ENCODE measurements at regions not wholly inside any gene's neighbourhood (a gene's known extent, or its start where the extent isn't known, plus 50 kb on each side); places are given as distances from the start of the nearest gene placed in this dataset.

- intact Hi-C loops (cut with DNase I): no loop called here
- no peak overlapping the region for H3K27ac ChIP-seq
- ATAC-seq: no peak
These were observed 78.6 kb upstream of the GLI3 start for GRCh38 chr7:42315631-42316030.

GRCh38 chr7:42315103-42315502 lies 78.1 kb upstream of the GLI3 start:
- ATAC-seq (no peak), DNase-seq (no peak)
- 47% methylated on average over 3 of the region's 3 CpGs for WGBS, 2 donors
- Histone ChIP-seq H3K4me3 (no peak overlapping the region), H3K27me3 (peaks cover 0 to 4% of the 10 kb centered on the region in 2 donors), H3K27ac (no peak overlapping the region), H3K36me3 (replicated peaks in 1 of 2; ENCODE audit: insufficient read depth in 1 of 2, low read depth in 2 of 2) (no peaks in the 10 kb centered on the region), H3K4me1 (no peaks in the 10 kb centered on the region), H3K9me3 (no peaks in the 10 kb centered on the region)
- intact Hi-C loops (cut with DNase I): no loop called here
- TF ChIP-seq, protein P1, sequence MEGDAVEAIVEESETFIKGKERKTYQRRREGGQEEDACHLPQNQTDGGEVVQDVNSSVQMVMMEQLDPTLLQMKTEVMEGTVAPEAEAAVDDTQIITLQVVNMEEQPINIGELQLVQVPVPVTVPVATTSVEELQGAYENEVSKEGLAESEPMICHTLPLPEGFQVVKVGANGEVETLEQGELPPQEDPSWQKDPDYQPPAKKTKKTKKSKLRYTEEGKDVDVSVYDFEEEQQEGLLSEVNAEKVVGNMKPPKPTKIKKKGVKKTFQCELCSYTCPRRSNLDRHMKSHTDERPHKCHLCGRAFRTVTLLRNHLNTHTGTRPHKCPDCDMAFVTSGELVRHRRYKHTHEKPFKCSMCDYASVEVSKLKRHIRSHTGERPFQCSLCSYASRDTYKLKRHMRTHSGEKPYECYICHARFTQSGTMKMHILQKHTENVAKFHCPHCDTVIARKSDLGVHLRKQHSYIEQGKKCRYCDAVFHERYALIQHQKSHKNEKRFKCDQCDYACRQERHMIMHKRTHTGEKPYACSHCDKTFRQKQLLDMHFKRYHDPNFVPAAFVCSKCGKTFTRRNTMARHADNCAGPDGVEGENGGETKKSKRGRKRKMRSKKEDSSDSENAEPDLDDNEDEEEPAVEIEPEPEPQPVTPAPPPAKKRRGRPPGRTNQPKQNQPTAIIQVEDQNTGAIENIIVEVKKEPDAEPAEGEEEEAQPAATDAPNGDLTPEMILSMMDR (IDR thresholded peaks at IDR 0.05): no peak
- TF ChIP-seq POLR2A (IDR thresholded peaks at IDR 0.05): no peak

More at GRCh38 chr7:42315631-42316030, 78.6 kb upstream of the GLI3 start:
- Histone ChIP-seq H3K4me1 (no peaks in the 10 kb centered on the region), H3K36me3 (replicated peaks in 1 of 2; ENCODE audit: insufficient read depth in 1 of 2, low read depth in 2 of 2) (no peaks in the 10 kb centered on the region), H3K9me3 (no peaks in the 10 kb centered on the region), H3K4me3 (no peak overlapping the region), H3K27me3 (peaks cover 0 to 4% of the 10 kb centered on the region in 2 donors)
- DNase-seq: no peak
- TF ChIP-seq, protein P1 (IDR thresholded peaks at IDR 0.05): no peak
- TF ChIP-seq POLR2A (IDR thresholded peaks at IDR 0.05): no peak

- no peak overlapping the region for H3K4me3 ChIP-seq
- WGBS, 2 donors: 50 to 60% methylated on average over 1 of the region's 1 CpG
- H3K27me3 ChIP-seq: peaks cover 0 to 4% of the 10 kb centered on the region in 2 donors
- TF ChIP-seq, protein P1 (IDR thresholded peaks at IDR 0.05): no peak
- no peak for TF ChIP-seq POLR2A (IDR thresholded peaks at IDR 0.05)
- intact Hi-C loops (cut with DNase I): no loop called here
- no peak overlapping the region for H3K27ac ChIP-seq
- DNase-seq (no peak), ATAC-seq (no peak)
- no peaks in the 10 kb centered on the region for H3K4me1 ChIP-seq
- H3K9me3 ChIP-seq: no peaks in the 10 kb centered on the region
- H3K36me3 ChIP-seq (replicated peaks in 1 of 2; ENCODE audit: insufficient read depth in 1 of 2, low read depth in 2 of 2): no peaks in the 10 kb centered on the region
These were observed 77.7 kb upstream of the GLI3 start for GRCh38 chr7:42314696-42315095.

GRCh38 chr7:42311195-42311594 lies 74.2 kb upstream of the GLI3 start:
- no peaks in the 10 kb centered on the region for H3K36me3 ChIP-seq (replicated peaks in 1 of 2; ENCODE audit: insufficient read depth in 1 of 2, low read depth in 2 of 2)
- DNase-seq (no peak), ATAC-seq (no peak)
- H3K4me3 ChIP-seq: no peak overlapping the region
- H3K9me3 ChIP-seq: no peaks in the 10 kb centered on the region
- peaks cover 0 to 4% of the 10 kb centered on the region in 2 donors for H3K27me3 ChIP-seq
- no peaks in the 10 kb centered on the region for H3K4me1 ChIP-seq
- H3K27ac ChIP-seq: no peak overlapping the region
- TF ChIP-seq, protein P1 (IDR thresholded peaks at IDR 0.05): no peak
- TF ChIP-seq POLR2A (IDR thresholded peaks at IDR 0.05): no peak
- intact Hi-C loops (cut with DNase I): no loop called here

DNA sequence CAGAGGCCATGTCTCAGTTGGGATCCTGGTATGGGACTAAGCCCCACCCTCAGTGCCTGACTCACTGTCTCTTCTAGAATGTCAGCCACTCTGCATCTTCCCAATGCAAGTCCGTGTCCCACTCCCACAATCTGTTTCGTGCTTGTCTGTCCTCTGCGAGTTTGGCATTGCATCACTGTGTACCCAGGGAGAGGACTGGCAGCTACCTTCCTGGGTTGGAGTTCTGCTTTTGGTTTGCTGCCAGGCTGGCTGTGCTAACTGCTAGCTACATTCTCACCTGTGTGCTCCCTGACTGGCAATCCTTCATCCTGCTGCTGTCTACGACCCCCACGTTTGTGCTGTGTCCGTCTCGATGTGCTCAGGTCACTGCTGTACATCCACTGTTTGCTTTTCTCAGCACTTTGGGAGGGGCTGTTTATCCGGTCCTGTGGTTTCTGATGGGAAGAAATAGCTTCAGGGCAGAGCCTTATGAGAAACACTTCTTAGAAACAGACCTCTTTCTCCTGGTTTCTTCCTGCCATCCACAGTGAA lies 56.0 kb upstream of the GLI3 start:
- Histone ChIP-seq H3K4me1 (no peaks in the 10 kb centered on the region), H3K36me3 (replicated peaks in 1 of 2; ENCODE audit: insufficient read depth in 1 of 2, low read depth in 2 of 2) (no peaks in the 10 kb centered on the region), H3K27ac (no peak overlapping the region), H3K27me3 (no peaks in the 10 kb centered on the region), H3K4me3 (no peak overlapping the region), H3K9me3 (no peaks in the 10 kb centered on the region)
- TF ChIP-seq, protein P1 (IDR thresholded peaks at IDR 0.05): no peak
- TF ChIP-seq POLR2A (IDR thresholded peaks at IDR 0.05): no peak
- intact Hi-C loops (cut with DNase I): no loop called here
- DNase-seq (peak; percentile 11 to 35 (median 17)), ATAC-seq (no peak)
- 15 to 22% methylated on average over 7 to 8 of the region's 8 CpGs for WGBS, 2 donors

Data from body of pancreas (tissue), 4 donors.